ENCODE measurements at regions not wholly inside any gene's neighbourhood (a gene's known extent, or its start where the extent isn't known, plus 50 kb on each side); places are given as distances from the start of the nearest gene placed in this dataset.

- CTCF ChIA-PET: no interaction called here
- Histone ChIP-seq H3K79me2 (ENCODE audit: low read length) (no peaks in the 10 kb centered on the region), H2AFZ (ENCODE audit: low read length) (no peak overlapping the region), H3K27me3 (ENCODE audit: low read length) (no peaks in the 10 kb centered on the region), H3K4me3 (ENCODE audit: low read length) (no peak overlapping the region), H3K9me3 (ENCODE audit: low read length) (no peaks in the 10 kb centered on the region), H3K9me2 (replicated peaks; ENCODE audit: low read length) (no peaks in the 10 kb centered on the region), H3K4me2 (ENCODE audit: low read length) (no peak overlapping the region), H3K4me1 (ENCODE audit: insufficient read depth, low read length) (peaks cover 24% of the 10 kb centered on the region), H4K20me1 (ENCODE audit: low read length) (no peaks in the 10 kb centered on the region), H3F3A (ENCODE audit: low read length, unreplicated experiment) (no peaks in the 10 kb centered on the region), H3K36me3 (ENCODE audit: low read depth, low read length) (no peaks in the 10 kb centered on the region), H3K27ac (ENCODE audit: low read length) (no peak overlapping the region), H3K9ac (ENCODE audit: low read length) (no peak overlapping the region)
- POLR2A ChIA-PET (ENCODE audit: unreplicated experiment): no interaction called here
- no peak for TF ChIP-seq EZH2 (IDR thresholded peaks at IDR 0.05; ENCODE audit: low read length, unreplicated experiment)
- no peak for TF ChIP-seq EZH2phosphoT487 (IDR thresholded peaks at IDR 0.05; ENCODE audit: borderline replicate concordance, low read length)
- TF ChIP-seq, protein P1, sequence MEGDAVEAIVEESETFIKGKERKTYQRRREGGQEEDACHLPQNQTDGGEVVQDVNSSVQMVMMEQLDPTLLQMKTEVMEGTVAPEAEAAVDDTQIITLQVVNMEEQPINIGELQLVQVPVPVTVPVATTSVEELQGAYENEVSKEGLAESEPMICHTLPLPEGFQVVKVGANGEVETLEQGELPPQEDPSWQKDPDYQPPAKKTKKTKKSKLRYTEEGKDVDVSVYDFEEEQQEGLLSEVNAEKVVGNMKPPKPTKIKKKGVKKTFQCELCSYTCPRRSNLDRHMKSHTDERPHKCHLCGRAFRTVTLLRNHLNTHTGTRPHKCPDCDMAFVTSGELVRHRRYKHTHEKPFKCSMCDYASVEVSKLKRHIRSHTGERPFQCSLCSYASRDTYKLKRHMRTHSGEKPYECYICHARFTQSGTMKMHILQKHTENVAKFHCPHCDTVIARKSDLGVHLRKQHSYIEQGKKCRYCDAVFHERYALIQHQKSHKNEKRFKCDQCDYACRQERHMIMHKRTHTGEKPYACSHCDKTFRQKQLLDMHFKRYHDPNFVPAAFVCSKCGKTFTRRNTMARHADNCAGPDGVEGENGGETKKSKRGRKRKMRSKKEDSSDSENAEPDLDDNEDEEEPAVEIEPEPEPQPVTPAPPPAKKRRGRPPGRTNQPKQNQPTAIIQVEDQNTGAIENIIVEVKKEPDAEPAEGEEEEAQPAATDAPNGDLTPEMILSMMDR (conservative IDR thresholded peaks at IDR 0.05; ENCODE audit: low read depth, low read length): no peak
- no peak for DNase-seq
- intact Hi-C loops (cut with micrococcal nuclease): no loop called here
- ATAC-seq: no peak
- no TSS peak for BruUV-seq (replicated peaks)
Observed at GRCh38 chr1:218882454-218882853, 291.2 kb upstream of the LYPLAL1 start.

DNA sequence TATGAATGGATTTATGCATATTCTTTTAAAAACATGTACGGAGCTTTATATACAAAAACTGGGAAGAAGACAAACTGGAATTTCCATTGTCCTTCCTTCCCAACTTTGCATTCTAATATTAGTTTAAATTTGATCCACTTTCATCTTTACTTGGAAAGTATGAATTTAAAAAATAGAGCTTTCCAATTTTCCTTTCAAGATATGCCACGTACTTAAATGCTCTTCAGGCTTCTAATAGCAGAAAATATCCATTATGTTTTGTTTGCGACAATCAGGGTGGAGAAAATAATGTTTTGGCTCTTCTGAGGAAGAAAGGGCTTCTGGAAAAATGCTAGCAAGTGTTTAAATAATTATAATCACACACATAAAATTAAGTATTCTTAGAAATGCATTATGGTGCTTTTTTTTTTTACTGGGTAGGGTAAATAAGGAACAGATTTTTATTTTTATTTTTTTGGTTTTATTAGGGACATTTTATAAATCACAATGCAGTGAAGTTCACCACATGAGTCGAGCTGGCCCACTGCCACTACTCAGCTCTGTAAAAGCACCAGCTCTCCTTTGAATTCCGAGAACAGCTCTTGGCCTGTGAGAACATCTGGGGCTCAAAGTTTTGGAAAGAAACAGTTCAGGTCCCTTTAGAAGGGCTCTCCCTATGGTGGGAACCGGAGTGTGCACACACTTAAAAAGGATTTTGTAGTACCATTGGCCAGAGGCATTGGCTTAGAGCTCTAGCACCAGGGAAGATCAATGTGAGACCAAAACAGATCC is 287.4 kb upstream of the LYPLAL1 start:
- CTCF ChIA-PET: interaction anchor here (1.0 to 1.2 kb wide), 2 partner anchors 9 to 221 kb away, joined by 3 read pairs; no protein-coding TSS in a partner anchor
- peak overlapping the region; percentile 31; the same call in 1 of the 2 replicates for H2AFZ ChIP-seq (ENCODE audit: low read length)

More for the DNA sequence above, 287.4 kb upstream of the LYPLAL1 start:
- DNase-seq (peak; percentile 84), ATAC-seq (peak; percentile 37)
- Histone ChIP-seq H3K9me3 (ENCODE audit: low read length) (no peaks in the 10 kb centered on the region), H3K4me2 (ENCODE audit: low read length) (peak overlapping the region; percentile 55), H3F3A (ENCODE audit: low read length, unreplicated experiment) (no peaks in the 10 kb centered on the region), H3K4me3 (ENCODE audit: low read length) (no peak overlapping the region), H3K79me2 (ENCODE audit: low read length) (no peaks in the 10 kb centered on the region), H3K9me2 (replicated peaks; ENCODE audit: low read length) (no peaks in the 10 kb centered on the region), H3K9ac (ENCODE audit: low read length) (no peak overlapping the region), H4K20me1 (ENCODE audit: low read length) (no peaks in the 10 kb centered on the region), H3K27me3 (ENCODE audit: low read length) (no peaks in the 10 kb centered on the region), H3K27ac (ENCODE audit: low read length) (peak overlapping the region; percentile 51), H3K36me3 (ENCODE audit: low read depth, low read length) (no peaks in the 10 kb centered on the region), H3K4me1 (ENCODE audit: insufficient read depth, low read length) (peaks cover 38% of the 10 kb centered on the region)
- POLR2A ChIA-PET (ENCODE audit: unreplicated experiment): interaction anchor here (0.6 to 0.7 kb wide), 2 partner anchors 301 to 444 kb away, joined by 3 read pairs; no protein-coding TSS in a partner anchor
- BruUV-seq (replicated peaks): no TSS peak
- intact Hi-C loops (cut with micrococcal nuclease): no loop called here
- TF ChIP-seq, protein P1 (conservative IDR thresholded peaks at IDR 0.05; ENCODE audit: low read depth, low read length): no peak
- TF ChIP-seq EZH2 (IDR thresholded peaks at IDR 0.05; ENCODE audit: low read length, unreplicated experiment) (no peak), EZH2phosphoT487 (IDR thresholded peaks at IDR 0.05; ENCODE audit: borderline replicate concordance, low read length) (no peak)
